Panc1 (cell line): ENCODE measurements at regions not wholly inside any gene's neighbourhood (a gene's known extent, or its start where the extent isn't known, plus 50 kb on each side); places are given as distances from the start of the nearest gene placed in this dataset.

ENCODE experiments used
- ATAC-seq: fragments of 200-7000 bp; cut with Tn5 transposase; 2 replicates; pipeline ENCODE4 v1.9.1; 2020; ENCODE audit warnings: mild to moderate bottlenecking, moderate library complexity
- BruUV-seq: library from RNA; stranded (reverse); fragments of 400-500 nt; replicated peaks from 2 replicates; lab custom pipeline; 2021; lab: Mats Ljungman, UMichigan
- CTCF ChIA-PET: fragments of 300-600 bp; sonication (Branson Sonifier 250); formaldehyde crosslinking; loops from one replicate; lab custom pipeline; 2022; ENCODE audit warnings: antibody characterized with exemption; lab: Charles Lee
- POLR2A ChIA-PET: fragments of 300-600 bp; sonication (Branson Sonifier 250); formaldehyde crosslinking; loops from one replicate; lab custom pipeline; 2022; ENCODE audit warnings: antibody characterized with exemption; lab: Charles Lee
- DNase-seq: peaks from one replicate; pipeline ENCODE4 v3.0.0-alpha.2; 2010; ENCODE audit warnings: low read depth, low spot score
- H3K27ac ChIP-seq: 2 replicates; pipeline ENCODE4 v1.5.1; 2011; ENCODE audit warnings: mild to moderate bottlenecking, low read length, inconsistent platforms
- H3K27me3 ChIP-seq: fragments of 200-500 bp; sonication (Bioruptor generic); 2 replicates; pipeline ENCODE4 v1.6.0; 2014; ENCODE audit warnings: low read length, inconsistent platforms; ENCODE audit not compliant: control insufficient read depth, insufficient read depth
- H3K36me3 ChIP-seq: fragments of 200-500 bp; sonication (Bioruptor generic); 2 replicates; pipeline ENCODE4 v1.5.1; 2014; ENCODE audit warnings: inconsistent platforms, mild to moderate bottlenecking, low read length, moderate library complexity; ENCODE audit not compliant: control insufficient read depth, insufficient read depth
- H3K4me1 ChIP-seq: 2 replicates; pipeline ENCODE4 v1.5.1; 2011; ENCODE audit warnings: inconsistent platforms, mild to moderate bottlenecking, low read length, moderate library complexity; ENCODE audit not compliant: control insufficient read depth, insufficient read depth
- H3K4me3 ChIP-seq, 2 experiments: 2 replicates each; pipeline ENCODE4 v1.5.1; 2011 to 2012; ENCODE audit warnings: low read depth in 2 of 2, low read length in 2 of 2, mild to moderate bottlenecking in 2 of 2, inconsistent platforms in 1 of 2, moderate library complexity in 1 of 2
- H3K9me3 ChIP-seq: fragments of 200-500 bp; sonication (Bioruptor generic); 2 replicates; pipeline ENCODE4 v1.5.1; 2014; ENCODE audit warnings: low read depth, mild to moderate bottlenecking, inconsistent platforms, low read length, moderate library complexity; ENCODE audit not compliant: control insufficient read depth, insufficient read depth
- POLR2AphosphoS5 ChIP-seq: IDR thresholded peaks from 2 replicates; pipeline ENCODE4 v1.6.1; 2012; ENCODE audit warnings: mild to moderate bottlenecking, low read depth, low read length, moderate library complexity
- REST ChIP-seq, 2 experiments: IDR thresholded peaks; 2 replicates each; pipeline ENCODE4 v1.6.1; 2011 to 2012; ENCODE audit warnings: low read depth in 2 of 2, control low read depth in 1 of 2, low read length in 1 of 2, mild to moderate bottlenecking in 1 of 2, moderate library complexity in 1 of 2; ENCODE audit not compliant: insufficient read depth in 1 of 2
- SIN3A ChIP-seq: IDR thresholded peaks from 2 replicates; pipeline ENCODE4 v1.6.1; 2012; ENCODE audit warnings: low read depth, mild to moderate bottlenecking, low read length, moderate library complexity, borderline replicate concordance; ENCODE audit not compliant: insufficient read depth
- TCF7L2 ChIP-seq: IDR thresholded peaks from 2 replicates; pipeline ENCODE4 v1.6.1; 2011; ENCODE audit warnings: mild to moderate bottlenecking, low read depth, low read length, inconsistent platforms
- in situ Hi-C: cut with HindIII; loops from 2 replicates; pipeline ENCODE4 v1.10.0; 2016; ENCODE audit warnings: low sequenced_read_pairs, low pct_unique_long_range_greater_than_20kb
- intact Hi-C: fragments of 100-400 bp; cut with micrococcal nuclease; formaldehyde crosslinking; loops from one replicate; pipeline ENCODE4 v1.10.0; 2022; ENCODE audit not compliant: unreplicated experiment
- TF ChIP-seq, protein P1 (sequence below): fragments of 450-650 bp; IDR thresholded peaks from 2 replicates; pipeline ENCODE4 v1.5.1; 2017; ENCODE audit warnings: mild to moderate bottlenecking

DNA sequence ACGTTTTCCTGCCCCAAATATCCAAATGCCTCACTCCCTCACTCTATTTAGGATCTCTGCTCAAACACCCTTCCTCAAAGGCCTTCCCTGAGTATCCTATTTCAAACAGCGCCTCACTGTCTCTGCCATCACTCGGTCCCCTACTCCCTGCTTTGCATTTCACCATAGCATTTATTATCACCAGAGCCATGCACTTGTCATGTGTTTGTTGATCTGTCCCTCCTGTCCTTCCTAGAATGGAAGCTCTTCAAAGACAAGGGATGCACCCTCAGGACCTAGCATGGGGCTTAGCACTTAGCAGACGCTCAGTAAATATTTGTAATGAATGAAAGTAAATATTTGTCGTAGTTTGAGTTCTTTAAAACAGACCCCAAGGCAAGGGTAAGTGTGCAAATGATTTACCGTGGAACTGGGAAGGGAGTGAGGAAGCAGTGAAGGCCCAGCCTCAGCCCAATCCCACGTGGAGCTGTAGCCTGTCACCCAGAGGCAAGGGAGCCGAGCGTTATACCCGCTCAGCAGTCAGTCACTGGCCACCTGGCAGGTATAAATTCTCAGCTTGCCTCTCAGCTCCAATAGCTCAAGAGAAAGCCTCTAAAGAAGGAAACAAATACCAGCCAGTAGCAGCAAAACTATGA, 97.7 kb upstream of the KIF2A start:
- no TSS peak for BruUV-seq
- CTCF ChIA-PET = no interaction called here

GRCh38 chr5:62211405-62211804, 94.6 kb upstream of the KIF2A start:
- H3K27me3 ChIP-seq = peaks cover 24% of the 10 kb centered on the region
- no TSS peak for BruUV-seq
- in situ Hi-C loops = no loop called here
- POLR2A ChIA-PET = no interaction called here
- H3K27ac ChIP-seq = no peak overlapping the region
- TF ChIP-seq, protein P1, sequence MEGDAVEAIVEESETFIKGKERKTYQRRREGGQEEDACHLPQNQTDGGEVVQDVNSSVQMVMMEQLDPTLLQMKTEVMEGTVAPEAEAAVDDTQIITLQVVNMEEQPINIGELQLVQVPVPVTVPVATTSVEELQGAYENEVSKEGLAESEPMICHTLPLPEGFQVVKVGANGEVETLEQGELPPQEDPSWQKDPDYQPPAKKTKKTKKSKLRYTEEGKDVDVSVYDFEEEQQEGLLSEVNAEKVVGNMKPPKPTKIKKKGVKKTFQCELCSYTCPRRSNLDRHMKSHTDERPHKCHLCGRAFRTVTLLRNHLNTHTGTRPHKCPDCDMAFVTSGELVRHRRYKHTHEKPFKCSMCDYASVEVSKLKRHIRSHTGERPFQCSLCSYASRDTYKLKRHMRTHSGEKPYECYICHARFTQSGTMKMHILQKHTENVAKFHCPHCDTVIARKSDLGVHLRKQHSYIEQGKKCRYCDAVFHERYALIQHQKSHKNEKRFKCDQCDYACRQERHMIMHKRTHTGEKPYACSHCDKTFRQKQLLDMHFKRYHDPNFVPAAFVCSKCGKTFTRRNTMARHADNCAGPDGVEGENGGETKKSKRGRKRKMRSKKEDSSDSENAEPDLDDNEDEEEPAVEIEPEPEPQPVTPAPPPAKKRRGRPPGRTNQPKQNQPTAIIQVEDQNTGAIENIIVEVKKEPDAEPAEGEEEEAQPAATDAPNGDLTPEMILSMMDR = no peak
- TF ChIP-seq SIN3A (no peak), POLR2AphosphoS5 (no peak), TCF7L2 (no peak), REST (IDR thresholded peaks at IDR 0.05; ENCODE audit: insufficient read depth in 1 of 2, low read depth in 2 of 2, low read length in 1 of 2) (no peak)
- H3K4me1 ChIP-seq = no peaks in the 10 kb centered on the region
- DNase-seq (no peak), ATAC-seq (no peak)
- intact Hi-C loops = no loop called here
- CTCF ChIA-PET = no interaction called here
- H3K4me3 ChIP-seq = no peak overlapping the region
- no peaks in the 10 kb centered on the region for H3K9me3 ChIP-seq
- H3K36me3 ChIP-seq = no peaks in the 10 kb centered on the region

More for the DNA sequence above, 97.7 kb upstream of the KIF2A start:
- POLR2A ChIA-PET = interaction anchor here (0.6 kb wide), 1 partner anchor 16 kb away, joined by 4 read pairs; no protein-coding TSS in a partner anchor
- intact Hi-C loops = no loop called here
- in situ Hi-C loops = no loop called here
- Histone ChIP-seq H3K9me3 (no peaks in the 10 kb centered on the region), H3K4me3 (no peak overlapping the region), H3K27ac (no peak overlapping the region), H3K36me3 (no peaks in the 10 kb centered on the region), H3K27me3 (peaks cover 13% of the 10 kb centered on the region), H3K4me1 (no peaks in the 10 kb centered on the region)
- DNase-seq (no peak), ATAC-seq (no peak)
- TF ChIP-seq, protein P1 = no peak
- TF ChIP-seq REST (IDR thresholded peaks at IDR 0.05; ENCODE audit: insufficient read depth in 1 of 2, low read depth in 2 of 2, low read length in 1 of 2) (no peak), SIN3A (no peak), TCF7L2 (no peak), POLR2AphosphoS5 (no peak)
